ENCODE measurements at regions not wholly inside any gene's neighbourhood (a gene's known extent, or its start where the extent isn't known, plus 50 kb on each side); places are given as distances from the start of the nearest gene placed in this dataset.

DNA sequence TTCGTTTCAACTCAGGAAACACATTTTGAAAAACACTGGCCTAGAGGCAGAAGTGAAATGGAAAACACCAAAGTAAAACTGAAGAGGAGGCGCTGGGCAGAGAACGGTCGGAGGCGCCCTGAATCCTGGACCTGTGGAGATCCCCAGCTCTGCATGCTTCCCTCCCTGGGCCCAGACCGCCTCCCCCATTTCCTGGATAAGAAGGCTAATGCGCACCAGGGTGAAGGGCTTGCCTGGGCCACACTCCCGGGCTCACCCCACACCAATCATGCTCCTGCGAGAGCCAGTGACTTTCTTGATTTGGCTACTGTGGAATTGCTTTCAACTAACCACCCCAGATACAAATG lies 167.1 kb downstream of the CRYBB2 start:
- Mint-ChIP-seq H3K4me3 (no peak overlapping the region), H3K36me3 (no peaks in the 10 kb centered on the region), H3K9me3 (no peaks in the 10 kb centered on the region), H3K27me3 (no peaks in the 10 kb centered on the region), H3K4me1 (ENCODE audit: unreplicated experiment) (peaks cover 45% of the 10 kb centered on the region), H3K27ac (peak overlapping the region; percentile 46)
- DNase-seq (ENCODE audit: extremely low spot score, unreplicated experiment), result no peak
- TF ChIP-seq CTCF (conservative IDR thresholded peaks at IDR 0.05), result no peak

GRCh38 chr22:25388415-25388814 lies 169.0 kb downstream of the CRYBB2 start:
- Mint-ChIP-seq H3K9me3 (no peaks in the 10 kb centered on the region), H3K4me3 (no peak overlapping the region), H3K27ac (peak overlapping the region; percentile 17), H3K27me3 (no peaks in the 10 kb centered on the region), H3K4me1 (ENCODE audit: unreplicated experiment) (peaks cover 45% of the 10 kb centered on the region), H3K36me3 (no peaks in the 10 kb centered on the region)
- no peak for DNase-seq (ENCODE audit: extremely low spot score, unreplicated experiment)
- TF ChIP-seq CTCF (conservative IDR thresholded peaks at IDR 0.05), result no peak

- Mint-ChIP-seq H3K36me3 (no peaks in the 10 kb centered on the region), H3K4me1 (ENCODE audit: unreplicated experiment) (peaks cover 42% of the 10 kb centered on the region), H3K27me3 (no peaks in the 10 kb centered on the region), H3K4me3 (no peak overlapping the region), H3K9me3 (no peaks in the 10 kb centered on the region), H3K27ac (peak overlapping the region; percentile 17)
- TF ChIP-seq CTCF (conservative IDR thresholded peaks at IDR 0.05), result no peak
- DNase-seq (ENCODE audit: extremely low spot score, unreplicated experiment), result no peak
Observed at GRCh38 chr22:25388866-25389540, 169.6 kb downstream of the CRYBB2 start.

DNA sequence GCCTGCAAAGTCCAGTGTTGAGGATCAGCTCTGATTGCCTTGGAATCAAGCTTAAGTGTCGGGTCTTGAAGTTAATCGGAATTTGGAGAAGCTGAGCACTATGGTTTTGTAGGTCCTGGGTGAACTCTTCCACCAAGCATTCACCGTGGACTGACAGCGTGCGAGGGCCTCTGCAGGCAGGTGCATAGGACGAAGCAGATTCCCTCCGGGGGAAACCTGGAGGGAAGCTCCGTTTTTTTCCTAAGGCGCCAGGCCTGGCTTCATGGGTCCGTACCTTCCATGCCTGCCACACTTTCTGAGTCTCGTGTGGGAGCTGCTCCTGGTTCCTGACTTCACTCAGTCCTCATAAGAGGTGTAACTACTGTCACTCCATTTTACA lies 170.1 kb downstream of the CRYBB2 start:
- H3K4me1 Mint-ChIP-seq (ENCODE audit: unreplicated experiment), result peaks cover 40% of the 10 kb centered on the region
- H3K9me3 Mint-ChIP-seq, result no peaks in the 10 kb centered on the region
- no peaks in the 10 kb centered on the region for H3K36me3 Mint-ChIP-seq
- TF ChIP-seq CTCF (conservative IDR thresholded peaks at IDR 0.05), result no peak
- no peaks in the 10 kb centered on the region for H3K27me3 Mint-ChIP-seq
- no peak overlapping the region for H3K4me3 Mint-ChIP-seq
- no peak overlapping the region for H3K27ac Mint-ChIP-seq
- DNase-seq (ENCODE audit: extremely low spot score, unreplicated experiment), result no peak

GRCh38 chr22:25390297-25391240 lies 171.1 kb downstream of the CRYBB2 start:
- TF ChIP-seq CTCF (conservative IDR thresholded peaks at IDR 0.05), result no peak
- Mint-ChIP-seq H3K4me3 (no peak overlapping the region), H3K27ac (no peak overlapping the region), H3K36me3 (no peaks in the 10 kb centered on the region), H3K27me3 (no peaks in the 10 kb centered on the region), H3K4me1 (ENCODE audit: unreplicated experiment) (peaks cover 37% of the 10 kb centered on the region), H3K9me3 (no peaks in the 10 kb centered on the region)
- DNase-seq (ENCODE audit: extremely low spot score, unreplicated experiment), result no peak
